ENCODE measurements at regions not wholly inside any gene's neighbourhood (a gene's known extent, or its start where the extent isn't known, plus 50 kb on each side); places are given as distances from the start of the nearest gene placed in this dataset.

GRCh38 chr21:21662776-21663175 lies 664.6 kb downstream of the NCAM2 start:
- H3K27ac ChIP-seq (ENCODE audit: low read depth, low read length): no peak overlapping the region
- no peaks in the 10 kb centered on the region for H3K36me3 ChIP-seq (ENCODE audit: low read length)
- H2AFZ ChIP-seq (ENCODE audit: low read depth, low read length, severe bottlenecking): no peak overlapping the region
- H3K9ac ChIP-seq (ENCODE audit: low read length): no peak overlapping the region
- no peaks in the 10 kb centered on the region for H3K9me2 ChIP-seq (replicated peaks; ENCODE audit: insufficient read depth, low read length)
- no peaks in the 10 kb centered on the region for H4K20me1 ChIP-seq (ENCODE audit: low read depth, low read length)
- no peaks in the 10 kb centered on the region for H3K9me3 ChIP-seq (ENCODE audit: insufficient read depth, low read length)
- no peaks in the 10 kb centered on the region for H3F3A ChIP-seq (ENCODE audit: insufficient read depth)
- H3K4me2 ChIP-seq (ENCODE audit: low read depth, low read length, poor library complexity, severe bottlenecking): no peak overlapping the region
- TF ChIP-seq CTCF (IDR thresholded peaks at IDR 0.05; ENCODE audit: insufficient read depth, low read length, poor library complexity, severe bottlenecking) (no peak), EZH2phosphoT487 (conservative IDR thresholded peaks at IDR 0.05; ENCODE audit: low read length) (no peak)
- H3K27me3 ChIP-seq (ENCODE audit: low read length): no peaks in the 10 kb centered on the region
- no peaks in the 10 kb centered on the region for H3K79me2 ChIP-seq (ENCODE audit: insufficient read depth, low read length)
- H3K4me3 ChIP-seq (ENCODE audit: insufficient read depth, low read length, poor library complexity, severe bottlenecking): no peak overlapping the region

- H2AFZ ChIP-seq (ENCODE audit: low read depth, low read length, severe bottlenecking): no peak overlapping the region
- no peak overlapping the region for H3K4me2 ChIP-seq (ENCODE audit: low read depth, low read length, poor library complexity, severe bottlenecking)
- no peaks in the 10 kb centered on the region for H4K20me1 ChIP-seq (ENCODE audit: low read depth, low read length)
- H3F3A ChIP-seq (ENCODE audit: insufficient read depth): no peaks in the 10 kb centered on the region
- no peak for TF ChIP-seq CTCF (IDR thresholded peaks at IDR 0.05; ENCODE audit: insufficient read depth, low read length, poor library complexity, severe bottlenecking)
- TF ChIP-seq EZH2phosphoT487 (conservative IDR thresholded peaks at IDR 0.05; ENCODE audit: low read length): no peak
- no peaks in the 10 kb centered on the region for H3K9me3 ChIP-seq (ENCODE audit: insufficient read depth, low read length)
- H3K36me3 ChIP-seq (ENCODE audit: low read length): no peaks in the 10 kb centered on the region
- no peak overlapping the region for H3K4me3 ChIP-seq (ENCODE audit: insufficient read depth, low read length, poor library complexity, severe bottlenecking)
- no peaks in the 10 kb centered on the region for H3K27me3 ChIP-seq (ENCODE audit: low read length)
- no peaks in the 10 kb centered on the region for H3K79me2 ChIP-seq (ENCODE audit: insufficient read depth, low read length)
- no peak overlapping the region for H3K9ac ChIP-seq (ENCODE audit: low read length)
- H3K9me2 ChIP-seq (replicated peaks; ENCODE audit: insufficient read depth, low read length): no peaks in the 10 kb centered on the region
- H3K27ac ChIP-seq (ENCODE audit: low read depth, low read length): no peak overlapping the region
Observed at GRCh38 chr21:21664871-21665270, 666.7 kb downstream of the NCAM2 start.

- Histone ChIP-seq H4K20me1 (ENCODE audit: low read depth, low read length) (no peaks in the 10 kb centered on the region), H3K27ac (ENCODE audit: low read depth, low read length) (no peak overlapping the region), H3K4me3 (ENCODE audit: insufficient read depth, low read length, poor library complexity, severe bottlenecking) (no peak overlapping the region), H3F3A (ENCODE audit: insufficient read depth) (no peaks in the 10 kb centered on the region), H3K36me3 (ENCODE audit: low read length) (no peaks in the 10 kb centered on the region), H3K9me3 (ENCODE audit: insufficient read depth, low read length) (no peaks in the 10 kb centered on the region), H3K9ac (ENCODE audit: low read length) (no peak overlapping the region), H3K4me2 (ENCODE audit: low read depth, low read length, poor library complexity, severe bottlenecking) (no peak overlapping the region), H2AFZ (ENCODE audit: low read depth, low read length, severe bottlenecking) (no peak overlapping the region), H3K9me2 (replicated peaks; ENCODE audit: insufficient read depth, low read length) (no peaks in the 10 kb centered on the region), H3K79me2 (ENCODE audit: insufficient read depth, low read length) (no peaks in the 10 kb centered on the region), H3K27me3 (ENCODE audit: low read length) (no peaks in the 10 kb centered on the region)
- TF ChIP-seq CTCF (IDR thresholded peaks at IDR 0.05; ENCODE audit: insufficient read depth, low read length, poor library complexity, severe bottlenecking): no peak
- no peak for TF ChIP-seq EZH2phosphoT487 (conservative IDR thresholded peaks at IDR 0.05; ENCODE audit: low read length)
Observed at GRCh38 chr21:21666689-21667088, 668.5 kb downstream of the NCAM2 start.
